SK-N-MC (cell line): ENCODE measurements at regions not wholly inside any gene's neighbourhood (a gene's known extent, or its start where the extent isn't known, plus 50 kb on each side); places are given as distances from the start of the nearest gene placed in this dataset.

Source experiments
- EZH2 ChIP-seq: fragments of 200-600 bp; sonication (generic); IDR thresholded peaks from one replicate; pipeline ENCODE4 v1.6.1; 2017; ENCODE audit warnings: antibody characterized with exemption
- FOXP2 ChIP-seq: optimal IDR thresholded peaks from 2 replicates; pipeline ENCODE3; 2011; ENCODE audit warnings: mild to moderate bottlenecking, moderate library complexity; ENCODE audit not compliant: insufficient read depth; ENCODE audit errors: extremely low read length, control extremely low read depth
- POLR2AphosphoS5 ChIP-seq: IDR thresholded peaks from 2 replicates; pipeline ENCODE4 v1.6.1; 2012; ENCODE audit warnings: mild to moderate bottlenecking, low read depth, low read length, borderline replicate concordance

- TF ChIP-seq EZH2, result no peak
- no peak for TF ChIP-seq POLR2AphosphoS5
- TF ChIP-seq FOXP2, result no peak
These were observed 263.2 kb downstream of the COX7C start for GRCh38 chr5:86880785-86881492.
